Nephron (organoid): ENCODE measurements at regions not wholly inside any gene's neighbourhood (a gene's known extent, or its start where the extent isn't known, plus 50 kb on each side); places are given as distances from the start of the nearest gene placed in this dataset.

Source experiments
- H3K27ac Mint-ChIP-seq, 3 experiments: 2 replicates each; pipeline ENCODE4 v1.8.0; 2020; ENCODE audit warnings: mixed read lengths in 3 of 3, mild to moderate bottlenecking in 2 of 3, moderate library complexity in 1 of 3
- H3K27me3 Mint-ChIP-seq: 2 replicates; pipeline ENCODE4 v1.8.0; 2021; ENCODE audit warnings: low read depth, mild to moderate bottlenecking, moderate library complexity, mixed read lengths
- H3K36me3 Mint-ChIP-seq: 2 replicates; pipeline ENCODE4 v1.8.0; 2020; ENCODE audit warnings: low read depth, mixed read lengths
- H3K4me1 Mint-ChIP-seq: 2 replicates; pipeline ENCODE4 v1.8.0; 2020; ENCODE audit warnings: mixed read lengths
- H3K4me3 Mint-ChIP-seq, 3 experiments: 2 replicates each; pipeline ENCODE4 v1.8.0; 2020; ENCODE audit warnings: mild to moderate bottlenecking in 3 of 3, mixed read lengths in 3 of 3, moderate library complexity in 2 of 3
- H3K9me3 Mint-ChIP-seq: 2 replicates; pipeline ENCODE4 v1.8.0; 2020; ENCODE audit warnings: mixed read lengths
- TF ChIP-seq, protein P1 (sequence below), 3 experiments: fragments of 200-600 bp; sonication (generic); IDR thresholded peaks; one replicate each; pipeline ENCODE4 v1.5.0; 2021; ENCODE audit warnings: antibody characterized with exemption in 3 of 3; ENCODE audit not compliant: unreplicated experiment in 3 of 3

DNA sequence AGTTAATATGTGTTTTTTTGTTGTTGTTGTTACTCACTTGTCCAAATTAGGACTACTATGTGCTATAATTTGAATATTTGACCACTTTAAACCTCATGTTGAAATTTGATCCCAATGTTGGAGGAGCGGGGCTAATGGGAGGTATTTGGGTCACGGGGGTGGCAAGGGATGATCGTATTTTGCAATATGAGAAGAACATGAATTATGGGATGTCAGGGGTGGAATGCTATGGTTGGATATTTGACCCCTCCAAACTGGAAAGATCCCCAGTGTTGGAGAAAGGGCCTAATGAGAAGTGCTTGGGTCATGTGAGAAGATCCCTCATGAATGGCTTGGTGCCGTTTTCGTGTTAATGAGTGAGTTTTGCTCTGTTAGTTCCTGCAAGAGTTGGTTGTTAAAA is 119.8 kb downstream of the NUDT12 start:
- H3K36me3 Mint-ChIP-seq, result peaks cover 3% of the 10 kb centered on the region
- peaks cover 21% of the 10 kb centered on the region for H3K9me3 Mint-ChIP-seq
- H3K27me3 Mint-ChIP-seq, result peaks cover 3% of the 10 kb centered on the region
- H3K4me1 Mint-ChIP-seq, result no peaks in the 10 kb centered on the region
- no peak overlapping the region for H3K4me3 Mint-ChIP-seq
- H3K27ac Mint-ChIP-seq, result no peak overlapping the region
- TF ChIP-seq, protein P1, sequence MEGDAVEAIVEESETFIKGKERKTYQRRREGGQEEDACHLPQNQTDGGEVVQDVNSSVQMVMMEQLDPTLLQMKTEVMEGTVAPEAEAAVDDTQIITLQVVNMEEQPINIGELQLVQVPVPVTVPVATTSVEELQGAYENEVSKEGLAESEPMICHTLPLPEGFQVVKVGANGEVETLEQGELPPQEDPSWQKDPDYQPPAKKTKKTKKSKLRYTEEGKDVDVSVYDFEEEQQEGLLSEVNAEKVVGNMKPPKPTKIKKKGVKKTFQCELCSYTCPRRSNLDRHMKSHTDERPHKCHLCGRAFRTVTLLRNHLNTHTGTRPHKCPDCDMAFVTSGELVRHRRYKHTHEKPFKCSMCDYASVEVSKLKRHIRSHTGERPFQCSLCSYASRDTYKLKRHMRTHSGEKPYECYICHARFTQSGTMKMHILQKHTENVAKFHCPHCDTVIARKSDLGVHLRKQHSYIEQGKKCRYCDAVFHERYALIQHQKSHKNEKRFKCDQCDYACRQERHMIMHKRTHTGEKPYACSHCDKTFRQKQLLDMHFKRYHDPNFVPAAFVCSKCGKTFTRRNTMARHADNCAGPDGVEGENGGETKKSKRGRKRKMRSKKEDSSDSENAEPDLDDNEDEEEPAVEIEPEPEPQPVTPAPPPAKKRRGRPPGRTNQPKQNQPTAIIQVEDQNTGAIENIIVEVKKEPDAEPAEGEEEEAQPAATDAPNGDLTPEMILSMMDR (IDR thresholded peaks at IDR 0.05; ENCODE audit: unreplicated experiment in 3 of 3), result no peak

DNA sequence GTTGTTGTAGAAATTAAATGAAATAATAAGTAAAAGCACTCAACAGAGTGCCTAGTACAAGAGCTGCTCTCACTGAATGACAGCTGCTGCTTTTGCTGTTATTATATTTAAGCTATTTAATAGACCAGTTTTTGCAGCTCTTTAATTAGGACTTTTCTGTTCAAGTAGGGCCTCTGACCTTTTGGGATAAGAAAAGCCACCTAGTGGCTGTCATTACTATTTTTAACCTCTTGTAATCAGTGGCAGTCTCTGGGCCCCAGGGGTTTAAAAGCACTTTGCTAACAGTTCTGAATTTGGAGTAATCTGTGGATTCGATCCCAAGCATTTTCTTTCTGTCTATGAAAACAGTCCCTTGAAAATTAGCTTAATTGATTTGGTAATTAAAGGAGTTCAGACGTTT is 121.1 kb downstream of the NUDT12 start:
- peaks cover 3% of the 10 kb centered on the region for H3K36me3 Mint-ChIP-seq
- no peak overlapping the region for H3K27ac Mint-ChIP-seq
- TF ChIP-seq, protein P1 (IDR thresholded peaks at IDR 0.05; ENCODE audit: unreplicated experiment in 3 of 3), result peak in 1 of 3 experiments; percentile 7
- no peaks in the 10 kb centered on the region for H3K4me1 Mint-ChIP-seq
- no peak overlapping the region for H3K4me3 Mint-ChIP-seq
- H3K9me3 Mint-ChIP-seq, result peaks cover 21% of the 10 kb centered on the region
- H3K27me3 Mint-ChIP-seq, result peaks cover 3% of the 10 kb centered on the region

DNA sequence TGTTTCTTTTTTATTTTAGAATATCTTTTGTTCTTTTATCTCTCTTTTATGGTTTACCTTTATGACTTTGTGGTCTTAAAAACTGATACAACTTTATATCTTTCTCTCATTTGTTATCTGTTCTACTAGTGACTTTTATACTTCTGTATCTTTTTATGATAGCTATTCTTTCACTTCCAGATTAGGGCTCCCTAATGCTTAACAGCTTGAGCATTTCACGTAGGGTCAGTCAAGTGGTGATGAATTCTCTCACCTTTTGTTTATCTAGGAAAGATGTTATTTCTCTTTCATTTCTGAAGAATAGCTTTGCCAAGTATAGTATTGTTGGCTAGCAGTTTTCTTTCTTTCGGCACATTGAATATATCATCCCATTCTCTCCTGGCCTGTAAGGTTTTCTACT is 123.6 kb downstream of the NUDT12 start:
- Mint-ChIP-seq H3K4me3 (no peak overlapping the region), H3K36me3 (peaks cover 3% of the 10 kb centered on the region), H3K9me3 (peaks cover 24% of the 10 kb centered on the region), H3K27ac (no peak overlapping the region), H3K4me1 (no peaks in the 10 kb centered on the region), H3K27me3 (peaks cover 3% of the 10 kb centered on the region)
- TF ChIP-seq, protein P1 (IDR thresholded peaks at IDR 0.05; ENCODE audit: unreplicated experiment in 3 of 3), result no peak

DNA sequence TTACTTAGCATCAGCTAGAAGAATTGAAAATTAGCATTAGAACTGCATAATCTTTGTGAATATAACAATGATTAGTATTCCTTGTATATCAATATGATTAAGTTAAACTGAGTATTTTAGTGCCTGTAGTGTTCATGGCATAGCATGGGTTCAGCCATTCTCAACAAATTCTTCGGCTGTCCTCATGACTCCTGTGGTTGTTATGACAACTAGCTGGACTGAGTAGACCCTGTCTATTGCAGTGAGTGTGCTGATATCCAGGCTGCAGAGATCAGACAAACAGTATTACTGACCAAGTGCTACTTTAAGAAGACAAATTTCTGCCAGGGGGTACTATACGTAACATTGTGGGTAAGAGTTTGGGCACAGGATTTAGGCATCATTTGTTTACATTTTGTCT is 125.9 kb downstream of the NUDT12 start:
- no peak overlapping the region for H3K4me3 Mint-ChIP-seq
- H3K27me3 Mint-ChIP-seq, result no peaks in the 10 kb centered on the region
- peaks cover 3% of the 10 kb centered on the region for H3K36me3 Mint-ChIP-seq
- TF ChIP-seq, protein P1 (IDR thresholded peaks at IDR 0.05; ENCODE audit: unreplicated experiment in 3 of 3), result no peak
- peaks cover 5% of the 10 kb centered on the region for H3K4me1 Mint-ChIP-seq
- no peak overlapping the region for H3K27ac Mint-ChIP-seq
- peaks cover 24% of the 10 kb centered on the region for H3K9me3 Mint-ChIP-seq

DNA sequence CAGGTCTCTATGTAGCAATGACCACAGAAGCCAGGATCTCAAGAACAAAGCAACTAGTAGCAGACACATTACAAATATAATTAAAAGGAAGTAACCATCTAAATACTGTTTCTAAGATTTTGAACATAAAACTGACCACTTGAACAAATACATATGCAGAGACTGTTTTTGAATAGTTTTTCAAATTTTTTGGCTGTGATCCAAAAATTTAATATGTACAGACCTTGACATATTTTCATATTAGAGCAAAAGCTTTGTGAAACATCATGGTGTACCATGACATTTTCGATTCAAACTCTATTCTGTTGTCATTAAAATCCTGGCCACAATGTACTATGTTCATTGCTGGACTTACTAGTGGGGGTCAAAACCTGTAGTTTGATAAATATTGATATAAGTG is 126.5 kb downstream of the NUDT12 start:
- Mint-ChIP-seq H3K9me3 (peaks cover 24% of the 10 kb centered on the region), H3K4me1 (peaks cover 5% of the 10 kb centered on the region), H3K27ac (no peak overlapping the region), H3K27me3 (no peaks in the 10 kb centered on the region), H3K36me3 (peaks cover 3% of the 10 kb centered on the region), H3K4me3 (no peak overlapping the region)
- TF ChIP-seq, protein P1 (IDR thresholded peaks at IDR 0.05; ENCODE audit: unreplicated experiment in 3 of 3), result no peak

DNA sequence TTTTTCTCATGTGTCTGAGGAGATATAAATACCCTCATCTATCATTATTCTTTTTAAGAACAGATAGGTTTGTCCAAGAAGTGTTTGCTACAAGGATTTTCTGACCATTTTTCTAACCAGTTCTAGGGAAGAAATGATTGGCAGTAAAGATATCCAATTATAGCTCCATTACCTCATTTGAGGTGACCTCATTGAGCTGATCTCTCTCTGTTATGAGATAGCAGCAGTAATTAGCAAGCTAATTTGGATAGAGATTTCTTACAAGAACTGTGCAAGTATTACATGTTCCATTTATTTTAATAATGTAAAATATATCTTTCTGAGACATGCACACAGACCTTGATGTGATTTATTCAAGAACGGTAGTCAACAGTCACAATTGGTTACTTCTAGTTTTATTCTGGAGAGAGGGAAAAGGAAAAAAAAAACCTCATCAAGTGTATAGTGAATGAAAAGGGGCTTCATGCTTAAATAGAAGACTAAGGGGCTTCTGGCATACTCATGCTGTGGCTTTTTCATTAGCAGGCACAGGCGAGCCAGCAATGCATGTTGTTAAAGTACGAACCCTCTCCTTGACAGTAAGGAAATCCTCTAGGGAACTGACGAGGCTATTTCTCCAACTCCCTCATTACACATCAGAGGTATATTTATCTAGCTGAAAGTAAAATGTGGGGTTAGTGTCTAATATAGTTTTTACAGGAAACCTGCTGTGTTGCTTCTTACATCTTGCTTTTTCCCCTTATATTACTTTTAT is 127.3 kb downstream of the NUDT12 start:
- peaks cover 22% of the 10 kb centered on the region for H3K9me3 Mint-ChIP-seq
- H3K27me3 Mint-ChIP-seq, result no peaks in the 10 kb centered on the region
- peaks cover 5% of the 10 kb centered on the region for H3K4me1 Mint-ChIP-seq
- TF ChIP-seq, protein P1 (IDR thresholded peaks at IDR 0.05; ENCODE audit: unreplicated experiment in 3 of 3), result no peak
- H3K36me3 Mint-ChIP-seq, result peaks cover 3% of the 10 kb centered on the region
- no peak overlapping the region for H3K27ac Mint-ChIP-seq
- H3K4me3 Mint-ChIP-seq, result no peak overlapping the region
